Panc1 (cell line): ENCODE measurements at regions not wholly inside any gene's neighbourhood (a gene's known extent, or its start where the extent isn't known, plus 50 kb on each side); places are given as distances from the start of the nearest gene placed in this dataset.

Experiments
- ATAC-seq: fragments of 200-7000 bp; cut with Tn5 transposase; 2 replicates; pipeline ENCODE4 v1.9.1; 2020; ENCODE audit warnings: mild to moderate bottlenecking, moderate library complexity
- BruUV-seq: library from RNA; stranded (reverse); fragments of 400-500 nt; replicated peaks from 2 replicates; lab custom pipeline; 2021; lab: Mats Ljungman, UMichigan
- CTCF ChIA-PET: fragments of 300-600 bp; sonication (Branson Sonifier 250); formaldehyde crosslinking; loops from one replicate; lab custom pipeline; 2022; ENCODE audit warnings: antibody characterized with exemption; lab: Charles Lee
- POLR2A ChIA-PET: fragments of 300-600 bp; sonication (Branson Sonifier 250); formaldehyde crosslinking; loops from one replicate; lab custom pipeline; 2022; ENCODE audit warnings: antibody characterized with exemption; lab: Charles Lee
- DNase-seq: peaks from one replicate; pipeline ENCODE4 v3.0.0-alpha.2; 2010; ENCODE audit warnings: low read depth, low spot score
- H3K27ac ChIP-seq: 2 replicates; pipeline ENCODE4 v1.5.1; 2011; ENCODE audit warnings: mild to moderate bottlenecking, low read length, inconsistent platforms
- H3K27me3 ChIP-seq: fragments of 200-500 bp; sonication (Bioruptor generic); 2 replicates; pipeline ENCODE4 v1.6.0; 2014; ENCODE audit warnings: low read length, inconsistent platforms; ENCODE audit not compliant: control insufficient read depth, insufficient read depth
- H3K36me3 ChIP-seq: fragments of 200-500 bp; sonication (Bioruptor generic); 2 replicates; pipeline ENCODE4 v1.5.1; 2014; ENCODE audit warnings: inconsistent platforms, mild to moderate bottlenecking, low read length, moderate library complexity; ENCODE audit not compliant: control insufficient read depth, insufficient read depth
- H3K4me1 ChIP-seq: 2 replicates; pipeline ENCODE4 v1.5.1; 2011; ENCODE audit warnings: inconsistent platforms, mild to moderate bottlenecking, low read length, moderate library complexity; ENCODE audit not compliant: control insufficient read depth, insufficient read depth
- H3K4me3 ChIP-seq, 2 experiments: 2 replicates each; pipeline ENCODE4 v1.5.1; 2011 to 2012; ENCODE audit warnings: low read depth in 2 of 2, low read length in 2 of 2, mild to moderate bottlenecking in 2 of 2, inconsistent platforms in 1 of 2, moderate library complexity in 1 of 2
- H3K9me3 ChIP-seq: fragments of 200-500 bp; sonication (Bioruptor generic); 2 replicates; pipeline ENCODE4 v1.5.1; 2014; ENCODE audit warnings: low read depth, mild to moderate bottlenecking, inconsistent platforms, low read length, moderate library complexity; ENCODE audit not compliant: control insufficient read depth, insufficient read depth
- POLR2AphosphoS5 ChIP-seq: IDR thresholded peaks from 2 replicates; pipeline ENCODE4 v1.6.1; 2012; ENCODE audit warnings: mild to moderate bottlenecking, low read depth, low read length, moderate library complexity
- SIN3A ChIP-seq: IDR thresholded peaks from 2 replicates; pipeline ENCODE4 v1.6.1; 2012; ENCODE audit warnings: low read depth, mild to moderate bottlenecking, low read length, moderate library complexity, borderline replicate concordance; ENCODE audit not compliant: insufficient read depth
- TCF7L2 ChIP-seq: IDR thresholded peaks from 2 replicates; pipeline ENCODE4 v1.6.1; 2011; ENCODE audit warnings: mild to moderate bottlenecking, low read depth, low read length, inconsistent platforms
- in situ Hi-C: cut with HindIII; loops from 2 replicates; pipeline ENCODE4 v1.10.0; 2016; ENCODE audit warnings: low sequenced_read_pairs, low pct_unique_long_range_greater_than_20kb
- intact Hi-C: fragments of 100-400 bp; cut with micrococcal nuclease; formaldehyde crosslinking; loops from one replicate; pipeline ENCODE4 v1.10.0; 2022; ENCODE audit not compliant: unreplicated experiment
- TF ChIP-seq, protein P1 (sequence below): fragments of 450-650 bp; IDR thresholded peaks from 2 replicates; pipeline ENCODE4 v1.5.1; 2017; ENCODE audit warnings: mild to moderate bottlenecking
- TF ChIP-seq, protein P2 (sequence below), 2 experiments: IDR thresholded peaks; 2 replicates each; pipeline ENCODE4 v1.6.1; 2011 to 2012; ENCODE audit warnings: low read depth in 2 of 2, control low read depth in 1 of 2, low read length in 1 of 2, mild to moderate bottlenecking in 1 of 2, moderate library complexity in 1 of 2; ENCODE audit not compliant: insufficient read depth in 1 of 2

DNA sequence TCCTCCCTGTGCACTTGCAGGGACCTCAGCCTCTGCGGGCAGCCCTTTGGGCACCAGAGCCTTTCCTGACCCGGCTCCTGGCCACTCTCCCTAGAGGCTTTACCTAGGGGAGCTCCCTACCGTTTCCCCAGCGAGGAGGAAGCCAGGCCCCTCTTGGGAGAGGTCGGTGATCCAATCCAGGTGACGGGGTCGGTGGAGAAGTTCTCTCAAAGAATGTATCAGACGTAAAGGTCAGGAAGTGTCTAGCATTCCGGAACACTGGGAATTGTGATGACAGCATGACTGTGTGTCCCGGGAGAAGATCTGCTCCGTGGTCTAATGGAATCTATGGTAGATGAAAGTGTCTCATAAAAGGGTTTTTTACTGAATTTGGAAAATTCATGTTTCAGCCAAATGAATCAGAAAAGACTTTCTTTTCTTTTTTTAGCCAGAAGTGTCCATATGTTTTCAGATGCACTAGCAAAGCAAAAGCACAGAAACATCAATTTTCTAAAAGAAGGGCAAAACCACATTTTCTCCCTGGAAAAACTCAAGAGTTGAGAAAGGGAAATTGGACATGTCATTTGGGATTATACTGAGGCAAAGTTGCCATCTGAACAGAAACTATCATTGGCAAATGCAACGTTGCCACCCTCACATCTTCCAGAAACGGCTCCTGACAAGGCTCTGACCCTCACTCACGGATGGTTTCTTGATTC, 289.4 kb downstream of the THBS2 start:
- ATAC-seq (no peak), DNase-seq (no peak)
- no peak overlapping the region for H3K4me3 ChIP-seq
- ChIA-PET CTCF (no interaction called here), POLR2A (no interaction called here)
- BruUV-seq: no TSS peak
- no peaks in the 10 kb centered on the region for H3K4me1 ChIP-seq
- H3K27me3 ChIP-seq: no peaks in the 10 kb centered on the region
- H3K36me3 ChIP-seq: no peaks in the 10 kb centered on the region
- H3K27ac ChIP-seq: no peak overlapping the region
- in situ Hi-C loops: no loop called here
- H3K9me3 ChIP-seq: peaks cover 7% of the 10 kb centered on the region; the same call in 1 of the 2 replicates
- intact Hi-C loops: no loop called here
- TF ChIP-seq, protein P1, sequence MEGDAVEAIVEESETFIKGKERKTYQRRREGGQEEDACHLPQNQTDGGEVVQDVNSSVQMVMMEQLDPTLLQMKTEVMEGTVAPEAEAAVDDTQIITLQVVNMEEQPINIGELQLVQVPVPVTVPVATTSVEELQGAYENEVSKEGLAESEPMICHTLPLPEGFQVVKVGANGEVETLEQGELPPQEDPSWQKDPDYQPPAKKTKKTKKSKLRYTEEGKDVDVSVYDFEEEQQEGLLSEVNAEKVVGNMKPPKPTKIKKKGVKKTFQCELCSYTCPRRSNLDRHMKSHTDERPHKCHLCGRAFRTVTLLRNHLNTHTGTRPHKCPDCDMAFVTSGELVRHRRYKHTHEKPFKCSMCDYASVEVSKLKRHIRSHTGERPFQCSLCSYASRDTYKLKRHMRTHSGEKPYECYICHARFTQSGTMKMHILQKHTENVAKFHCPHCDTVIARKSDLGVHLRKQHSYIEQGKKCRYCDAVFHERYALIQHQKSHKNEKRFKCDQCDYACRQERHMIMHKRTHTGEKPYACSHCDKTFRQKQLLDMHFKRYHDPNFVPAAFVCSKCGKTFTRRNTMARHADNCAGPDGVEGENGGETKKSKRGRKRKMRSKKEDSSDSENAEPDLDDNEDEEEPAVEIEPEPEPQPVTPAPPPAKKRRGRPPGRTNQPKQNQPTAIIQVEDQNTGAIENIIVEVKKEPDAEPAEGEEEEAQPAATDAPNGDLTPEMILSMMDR: no peak
- TF ChIP-seq TCF7L2 (no peak), SIN3A (no peak), POLR2AphosphoS5 (no peak)
- TF ChIP-seq, protein P2, sequence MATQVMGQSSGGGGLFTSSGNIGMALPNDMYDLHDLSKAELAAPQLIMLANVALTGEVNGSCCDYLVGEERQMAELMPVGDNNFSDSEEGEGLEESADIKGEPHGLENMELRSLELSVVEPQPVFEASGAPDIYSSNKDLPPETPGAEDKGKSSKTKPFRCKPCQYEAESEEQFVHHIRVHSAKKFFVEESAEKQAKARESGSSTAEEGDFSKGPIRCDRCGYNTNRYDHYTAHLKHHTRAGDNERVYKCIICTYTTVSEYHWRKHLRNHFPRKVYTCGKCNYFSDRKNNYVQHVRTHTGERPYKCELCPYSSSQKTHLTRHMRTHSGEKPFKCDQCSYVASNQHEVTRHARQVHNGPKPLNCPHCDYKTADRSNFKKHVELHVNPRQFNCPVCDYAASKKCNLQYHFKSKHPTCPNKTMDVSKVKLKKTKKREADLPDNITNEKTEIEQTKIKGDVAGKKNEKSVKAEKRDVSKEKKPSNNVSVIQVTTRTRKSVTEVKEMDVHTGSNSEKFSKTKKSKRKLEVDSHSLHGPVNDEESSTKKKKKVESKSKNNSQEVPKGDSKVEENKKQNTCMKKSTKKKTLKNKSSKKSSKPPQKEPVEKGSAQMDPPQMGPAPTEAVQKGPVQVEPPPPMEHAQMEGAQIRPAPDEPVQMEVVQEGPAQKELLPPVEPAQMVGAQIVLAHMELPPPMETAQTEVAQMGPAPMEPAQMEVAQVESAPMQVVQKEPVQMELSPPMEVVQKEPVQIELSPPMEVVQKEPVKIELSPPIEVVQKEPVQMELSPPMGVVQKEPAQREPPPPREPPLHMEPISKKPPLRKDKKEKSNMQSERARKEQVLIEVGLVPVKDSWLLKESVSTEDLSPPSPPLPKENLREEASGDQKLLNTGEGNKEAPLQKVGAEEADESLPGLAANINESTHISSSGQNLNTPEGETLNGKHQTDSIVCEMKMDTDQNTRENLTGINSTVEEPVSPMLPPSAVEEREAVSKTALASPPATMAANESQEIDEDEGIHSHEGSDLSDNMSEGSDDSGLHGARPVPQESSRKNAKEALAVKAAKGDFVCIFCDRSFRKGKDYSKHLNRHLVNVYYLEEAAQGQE (IDR thresholded peaks at IDR 0.05; ENCODE audit: insufficient read depth in 1 of 2, low read depth in 2 of 2, low read length in 1 of 2): no peak

DNA sequence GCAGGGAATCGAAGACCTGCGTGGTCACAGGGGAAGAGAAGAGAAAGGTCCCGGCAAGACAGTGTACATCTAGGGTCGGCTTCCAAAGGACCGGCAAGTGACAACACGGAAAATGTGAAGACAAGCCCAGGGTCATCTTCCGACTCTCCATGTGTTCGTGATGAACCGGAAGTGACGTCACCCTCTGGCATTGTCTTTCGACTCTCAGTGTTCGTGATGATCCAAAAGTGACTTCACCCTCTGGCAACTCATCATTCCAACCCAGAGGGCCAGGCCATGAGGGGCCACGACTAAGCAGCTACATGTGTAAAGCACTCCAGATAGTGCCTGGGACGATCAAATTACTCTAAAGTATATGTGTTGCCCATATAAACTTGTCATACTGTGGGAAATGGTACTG, 290.8 kb downstream of the THBS2 start:
- ATAC-seq (no peak), DNase-seq (no peak)
- Histone ChIP-seq H3K4me3 (no peak overlapping the region), H3K27ac (no peak overlapping the region), H3K4me1 (no peaks in the 10 kb centered on the region), H3K9me3 (peaks cover 7% of the 10 kb centered on the region; the same call in 1 of the 2 replicates), H3K36me3 (no peaks in the 10 kb centered on the region), H3K27me3 (no peaks in the 10 kb centered on the region)
- no TSS peak for BruUV-seq
- in situ Hi-C loops: no loop called here
- ChIA-PET POLR2A (no interaction called here), CTCF (no interaction called here)
- intact Hi-C loops: no loop called here
- TF ChIP-seq, protein P1: no peak
- TF ChIP-seq, protein P2 (IDR thresholded peaks at IDR 0.05; ENCODE audit: insufficient read depth in 1 of 2, low read depth in 2 of 2, low read length in 1 of 2): no peak
- TF ChIP-seq TCF7L2: no peak
- no peak for TF ChIP-seq SIN3A
- TF ChIP-seq POLR2AphosphoS5: no peak
